Choroid plexus epithelial cell (primary cell): ENCODE measurements at regions not wholly inside any gene's neighbourhood (a gene's known extent, or its start where the extent isn't known, plus 50 kb on each side); places are given as distances from the start of the nearest gene placed in this dataset.

Experiments used
- DNase-seq: peaks from one replicate; pipeline ENCODE4 v3.0.0-alpha.2; 2010; ENCODE audit warnings: low read depth
- H3K4me3 ChIP-seq: 2 replicates; pipeline ENCODE4 v1.5.1; 2011; ENCODE audit warnings: low read depth, mild to moderate bottlenecking, control low read depth, low read length, moderate library complexity
- CTCF ChIP-seq: conservative IDR thresholded peaks from 2 replicates; pipeline ENCODE4 v1.5.1; 2011; ENCODE audit warnings: low read depth, mild to moderate bottlenecking, control low read depth, inconsistent platforms, low read length, moderate library complexity

DNA sequence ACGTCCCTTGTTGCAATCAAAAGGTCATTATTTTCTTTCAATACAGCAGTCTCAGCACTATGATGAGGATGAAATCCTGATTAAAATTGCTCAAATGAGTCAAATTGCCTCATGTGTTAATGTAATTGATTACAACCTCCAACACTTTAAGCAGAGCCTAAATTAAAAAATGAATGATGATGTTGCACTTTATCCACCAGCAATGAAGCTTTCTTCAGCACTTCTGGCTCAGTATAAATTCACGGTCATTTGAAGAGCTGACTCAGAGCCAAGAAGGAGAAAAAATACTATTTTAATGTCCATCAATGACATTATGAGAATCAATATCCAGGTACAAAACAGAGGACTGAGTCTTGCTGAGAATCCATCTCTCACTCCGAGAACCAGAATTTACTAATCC is 792.6 kb upstream of the ATXN8OS start:
- no peak for TF ChIP-seq CTCF
- no peak overlapping the region for H3K4me3 ChIP-seq
- no peak for DNase-seq

DNA sequence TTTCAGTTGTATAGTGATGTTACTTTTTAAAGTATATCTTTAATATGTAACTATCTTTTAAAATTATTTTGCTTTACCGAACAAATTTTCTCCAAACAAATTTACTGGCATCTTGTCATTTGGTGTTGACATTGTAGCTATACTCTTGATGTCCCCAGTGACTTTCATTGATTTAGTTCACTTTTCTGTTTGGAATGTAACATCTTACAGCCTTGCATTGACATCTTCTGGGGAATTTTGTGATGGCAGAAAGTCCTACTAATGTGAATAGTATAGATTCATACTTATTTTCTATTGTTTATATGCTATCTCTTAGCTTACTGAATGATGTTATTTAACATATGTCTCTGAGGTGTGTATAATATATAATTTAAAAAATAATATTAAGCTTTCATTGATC is 800.9 kb upstream of the ATXN8OS start:
- H3K4me3 ChIP-seq, result no peak overlapping the region
- no peak for DNase-seq
- TF ChIP-seq CTCF, result no peak

GRCh38 chr13:69300131-69300530 is 807.5 kb upstream of the ATXN8OS start:
- H3K4me3 ChIP-seq, result no peak overlapping the region
- no peak for DNase-seq
- TF ChIP-seq CTCF, result no peak

DNA sequence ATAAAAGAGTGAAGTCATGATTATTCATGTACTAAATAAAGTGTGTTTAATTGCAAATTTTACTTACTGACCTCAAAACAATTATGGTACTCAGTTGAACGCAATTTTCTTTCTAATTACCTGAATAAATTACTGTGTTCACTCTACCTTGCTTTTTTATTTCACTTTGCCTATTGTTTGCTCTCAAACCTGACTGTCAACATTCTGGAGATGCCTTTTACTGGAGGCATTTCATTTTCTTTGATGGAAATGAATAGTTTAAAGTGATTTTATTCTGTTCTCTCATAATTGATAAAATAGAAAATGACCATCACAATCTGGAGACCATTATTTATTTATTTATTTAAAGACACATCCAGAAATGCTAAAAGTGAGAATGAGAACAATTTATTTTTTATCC is 811.5 kb upstream of the ATXN8OS start:
- DNase-seq, result no peak
- TF ChIP-seq CTCF, result no peak
- no peak overlapping the region for H3K4me3 ChIP-seq

DNA sequence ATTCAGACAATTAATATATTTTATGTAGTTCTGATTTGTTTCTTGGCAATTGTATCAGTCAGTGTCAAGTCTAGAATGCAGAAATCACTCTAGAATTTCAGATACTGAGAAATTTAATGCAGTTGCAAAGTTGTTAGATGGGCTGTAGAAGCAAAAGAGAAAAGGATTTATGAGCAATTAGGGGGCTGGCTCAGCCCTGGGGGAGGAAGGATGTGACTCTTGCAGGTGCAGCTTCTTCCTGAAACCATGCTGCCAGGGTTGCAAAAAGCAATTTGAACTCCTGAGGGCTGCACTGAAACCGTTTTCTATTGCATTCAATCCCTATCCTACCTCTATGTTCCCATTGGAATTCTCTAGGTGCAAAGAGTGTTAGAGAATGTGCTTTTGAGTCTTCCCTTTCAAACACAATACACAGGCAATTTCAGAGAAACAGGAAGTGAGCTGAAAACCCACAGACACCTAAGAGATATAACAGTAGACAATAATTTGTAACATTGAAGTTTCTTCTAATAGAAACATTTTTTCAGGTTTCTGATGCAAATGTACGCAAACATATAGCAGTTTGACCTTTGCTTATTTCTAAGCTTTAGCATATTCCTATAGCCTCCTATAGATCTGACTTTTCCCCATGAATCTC is 814.7 kb upstream of the ATXN8OS start:
- DNase-seq, result no peak
- H3K4me3 ChIP-seq, result no peak overlapping the region
- no peak for TF ChIP-seq CTCF

- no peak overlapping the region for H3K4me3 ChIP-seq
- no peak for TF ChIP-seq CTCF
- no peak for DNase-seq
These were observed 816.2 kb upstream of the ATXN8OS start for GRCh38 chr13:69291292-69291906.

DNA sequence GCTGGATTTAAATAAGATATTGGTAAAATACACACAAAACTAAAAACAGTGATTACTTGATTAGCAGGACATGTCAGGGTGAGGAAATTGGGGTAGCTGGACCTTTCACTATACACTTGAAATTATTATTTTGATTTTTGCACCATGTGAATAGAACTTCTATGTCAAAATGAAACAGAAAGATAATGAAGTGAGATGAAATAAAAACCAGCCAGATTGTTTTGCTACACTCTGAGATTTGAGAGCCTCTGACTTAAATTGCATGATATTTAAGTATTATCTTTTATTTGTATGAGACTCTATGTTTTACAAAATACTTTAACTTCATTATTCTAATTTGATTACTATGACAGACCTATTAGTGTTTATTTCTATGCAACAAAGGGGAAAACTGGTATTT is 819.6 kb upstream of the ATXN8OS start:
- no peak for TF ChIP-seq CTCF
- DNase-seq, result no peak
- no peak overlapping the region for H3K4me3 ChIP-seq
